DMS 273 (cell line): ENCODE measurements at regions not wholly inside any gene's neighbourhood (a gene's known extent, or its start where the extent isn't known, plus 50 kb on each side); places are given as distances from the start of the nearest gene placed in this dataset.
"Not testable (repeated sequence)": the region's sequence is repeated elsewhere in the genome, so short reads cannot be mapped to it uniquely, and the experiment has no call there.

Source experiments
- DNase-seq: peaks from one replicate; lab custom pipeline; 2025; ENCODE audit not compliant: unreplicated experiment; lab: John Stamatoyannopoulos, UW

GRCh38 chr22:25393121-25393805, 171.2 kb upstream of the GRK3 start:
- no peak for DNase-seq

- DNase-seq, result no peak
Observed at GRCh38 chr22:25395468-25395867, 169.0 kb upstream of the GRK3 start.

- DNase-seq, result no peak
Observed at GRCh38 chr22:25395915-25396314, 168.6 kb upstream of the GRK3 start.

GRCh38 chr22:25396615-25397200, 167.8 kb upstream of the GRK3 start:
- no peak for DNase-seq

GRCh38 chr22:25397616-25398015, 166.9 kb upstream of the GRK3 start:
- no peak for DNase-seq

GRCh38 chr22:25398591-25399062, 165.8 kb upstream of the GRK3 start:
- DNase-seq, result not testable (repeated sequence)

- DNase-seq, result no peak
Observed at GRCh38 chr22:25399649-25400151, 164.8 kb upstream of the GRK3 start.

- no peak for DNase-seq
Observed at GRCh38 chr22:25402160-25402500, 162.3 kb upstream of the GRK3 start.

GRCh38 chr22:25402501-25403283, 161.8 kb upstream of the GRK3 start:
- peak; percentile 45 for DNase-seq

- peak; percentile 45 for DNase-seq
Observed at GRCh38 chr22:25403284-25403810, 161.1 kb upstream of the GRK3 start.

GRCh38 chr22:25403811-25404471, 160.5 kb upstream of the GRK3 start:
- peak; percentile 63 for DNase-seq

- peak; percentile 49 for DNase-seq
Observed at GRCh38 chr22:25404556-25404927, 159.9 kb upstream of the GRK3 start.

GRCh38 chr22:25404928-25405816, 159.3 kb upstream of the GRK3 start:
- peak; percentile 68 for DNase-seq

GRCh38 chr22:25405841-25406509, 158.5 kb upstream of the GRK3 start:
- no peak for DNase-seq

- no peak for DNase-seq
Observed at GRCh38 chr22:25406510-25407210, 157.8 kb upstream of the GRK3 start.

GRCh38 chr22:25407226-25407858, 157.1 kb upstream of the GRK3 start:
- no peak for DNase-seq

GRCh38 chr22:25407859-25408229, 156.6 kb upstream of the GRK3 start:
- DNase-seq, result no peak

GRCh38 chr22:25409240-25409639, 155.2 kb upstream of the GRK3 start:
- DNase-seq, result no peak

GRCh38 chr22:25410849-25411248, 153.6 kb upstream of the GRK3 start:
- no peak for DNase-seq
